Spleen (tissue), 11 donors: ENCODE measurements at regions not wholly inside any gene's neighbourhood (a gene's known extent, or its start where the extent isn't known, plus 50 kb on each side); places are given as distances from the start of the nearest gene placed in this dataset.

Experiments
- DNase-seq: peaks from one replicate; pipeline ENCODE4 v3.0.0-alpha.2; 2020
- H3K27ac ChIP-seq, 8 donors: fragments of 200-600 bp; sonication (generic) in 7 of 8; 1 replicate in 4 of 8; 2 replicates in 4 of 8; pipeline versions ENCODE4 v1.5.0 to v1.8.0; 2016 to 2021; ENCODE audit warnings: inconsistent platforms in 4 of 8, mild to moderate bottlenecking in 4 of 8, moderate library complexity in 1 of 8
- H3K27me3 ChIP-seq, 7 donors: fragments of 200-600 bp; sonication (generic) in 6 of 7; replicated peaks in 1 of 7; 1 replicate in 4 of 7; 2 replicates in 3 of 7; pipeline versions ENCODE4 v1.5.0 to v1.8.0; 2016 to 2021; ENCODE audit warnings: inconsistent platforms in 3 of 7, mild to moderate bottlenecking in 1 of 7
- H3K36me3 ChIP-seq, 6 donors: fragments of 200-600 bp; sonication (generic) in 5 of 6; 1 replicate in 4 of 6; 2 replicates in 2 of 6; pipeline versions ENCODE4 v1.5.0 to v1.8.0; 2016 to 2021; ENCODE audit warnings: inconsistent platforms in 2 of 6
- H3K4me1 ChIP-seq, 6 donors: fragments of 200-600 bp; sonication (generic) in 5 of 6; 1 replicate in 3 of 6; 2 replicates in 3 of 6; pipeline versions ENCODE4 v1.5.0 to v1.8.0; 2016 to 2021; ENCODE audit warnings: inconsistent platforms in 3 of 6
- H3K4me3 ChIP-seq, 8 donors: fragments of 200-600 bp; sonication (generic) in 7 of 8; 1 replicate in 4 of 8; 2 replicates in 4 of 8; pipeline versions ENCODE4 v1.5.0 to v1.8.0; 2016 to 2021; ENCODE audit warnings: inconsistent platforms in 4 of 8, mild to moderate bottlenecking in 4 of 8, moderate library complexity in 2 of 8
- H3K9me3 ChIP-seq, 8 donors: fragments of 200-600 bp; sonication (generic) in 7 of 8; 1 replicate in 4 of 8; 2 replicates in 4 of 8; pipeline versions ENCODE4 v1.5.0 to v1.8.0; 2016 to 2021; ENCODE audit warnings: inconsistent platforms in 4 of 8
- CTCF ChIP-seq, 11 experiments: fragments of 200-600 bp in 7 of 11; fragments of 450-650 bp in 4 of 11; sonication (generic) in 4 of 11; IDR thresholded peaks in 8 of 11; conservative IDR thresholded peaks in 3 of 11; 1 replicate in 7 of 11; 2 replicates in 4 of 11; pipeline versions ENCODE4 v1.4.0 to v1.8.0; 2016 to 2021; ENCODE audit warnings: antibody characterized with exemption in 11 of 11, inconsistent platforms in 4 of 11, mild to moderate bottlenecking in 1 of 11
- POLR2A ChIP-seq, 3 donors: fragments of 450-650 bp; IDR thresholded peaks; one replicate each; pipeline ENCODE4 v1.5.1; 2017; ENCODE audit warnings: antibody characterized with exemption in 3 of 3, mild to moderate bottlenecking in 1 of 3
- POLR2AphosphoS5 ChIP-seq, 3 donors: sonication (generic); formaldehyde crosslinking; IDR thresholded peaks; one replicate each; pipeline ENCODE4 v1.5.1; 2017; ENCODE audit warnings: antibody characterized with exemption in 3 of 3
- WGBS, 5 donors: extraction: QIAGEN DNeasy Blood & Tissue Kit in 3 of 5; methylation state at CpG; one replicate each; pipeline versions ENCODE4 v1.1.5 to v1.1.7; 2013 to 2018; 5-methylcytosine and 5-hydroxymethylcytosine counted together
- intact Hi-C: fragments of 100-400 bp; cut with DNase I; formaldehyde crosslinking; loops from one replicate; pipeline ENCODE4 v1.15.0; 2023; ENCODE audit warnings: low total_unique reads
- donor health status: healthy with polysubstance abuse.
- donor health status: DM: no; HTN: no; CAD: no; lungs with moderate emphysema.
- donor health status: DM: no; HTN: no; CAD: no.
- donor health status: Bipolar disorder and iron deficiency.
- donor health status: healthy.
- donor health status: DM: no; HTN: no; CAD: no.
- donor health status: DM: yes; HTN: yes; CAD: no.

GRCh38 chr22:22400964-22401363 is 107.6 kb downstream of the ZNF280B start:
- intact Hi-C loops, result no loop called here
- no peaks in the 10 kb centered on the region for H3K36me3 ChIP-seq

GRCh38 chr22:22401381-22401780 is 107.2 kb downstream of the ZNF280B start:
- DNase-seq, result no peak
- Histone ChIP-seq H3K4me1 (peaks cover 0 to 12% (median 2%) of the 10 kb centered on the region in 6 donors), H3K9me3 (no peaks in the 10 kb centered on the region), H3K27ac (no peak overlapping the region), H3K4me3 (no peak overlapping the region), H3K27me3 (no peaks in the 10 kb centered on the region), H3K36me3 (no peaks in the 10 kb centered on the region)
- intact Hi-C loops, result no loop called here
- WGBS, 5 donors, result 87 to 100% (median 92%) methylated on average over 1 of the region's 1 CpG
- TF ChIP-seq POLR2A (IDR thresholded peaks at IDR 0.05) (no peak), CTCF (IDR thresholded peaks at IDR 0.05 in 8 of 11, conservative IDR thresholded peaks at IDR 0.05 in 3 of 11) (no peak), POLR2AphosphoS5 (IDR thresholded peaks at IDR 0.05) (no peak)

More at GRCh38 chr22:22400964-22401363, 107.6 kb downstream of the ZNF280B start:
- Histone ChIP-seq H3K27ac (no peak overlapping the region), H3K9me3 (no peaks in the 10 kb centered on the region), H3K27me3 (no peaks in the 10 kb centered on the region), H3K4me1 (peaks cover 0 to 17% (median 4%) of the 10 kb centered on the region in 6 donors), H3K4me3 (no peak overlapping the region)
- 64 to 78% (median 71%) methylated on average over 1 of the region's 1 CpG for WGBS, 5 donors
- no peak for DNase-seq
- TF ChIP-seq POLR2A (IDR thresholded peaks at IDR 0.05) (no peak), POLR2AphosphoS5 (IDR thresholded peaks at IDR 0.05) (no peak), CTCF (IDR thresholded peaks at IDR 0.05 in 8 of 11, conservative IDR thresholded peaks at IDR 0.05 in 3 of 11) (no peak)

GRCh38 chr22:22403306-22403705 is 105.2 kb downstream of the ZNF280B start:
- no peak for DNase-seq
- no peaks in the 10 kb centered on the region for H3K9me3 ChIP-seq
- no peak overlapping the region for H3K27ac ChIP-seq
- peaks cover 0 to 12% (median 2%) of the 10 kb centered on the region in 6 donors for H3K4me1 ChIP-seq
- no peak overlapping the region for H3K4me3 ChIP-seq
- peaks cover 0 to under 1% (median 0%) of the 10 kb centered on the region in 7 donors for H3K27me3 ChIP-seq
- no peak for TF ChIP-seq CTCF (IDR thresholded peaks at IDR 0.05 in 8 of 11, conservative IDR thresholded peaks at IDR 0.05 in 3 of 11)
- no peak for TF ChIP-seq POLR2AphosphoS5 (IDR thresholded peaks at IDR 0.05)
- no peak for TF ChIP-seq POLR2A (IDR thresholded peaks at IDR 0.05)
- 59 to 75% (median 68%) methylated on average over 6 of the region's 6 CpGs for WGBS, 5 donors
- intact Hi-C loops, result no loop called here
- H3K36me3 ChIP-seq, result no peaks in the 10 kb centered on the region

GRCh38 chr22:22403771-22404170 is 104.8 kb downstream of the ZNF280B start:
- peaks cover 0 to 5% (median 0%) of the 10 kb centered on the region in 7 donors for H3K27me3 ChIP-seq
- no peaks in the 10 kb centered on the region for H3K36me3 ChIP-seq
- intact Hi-C loops, result no loop called here
- H3K4me3 ChIP-seq, result no peak overlapping the region
- H3K4me1 ChIP-seq, result peaks cover 0 to 12% (median 2%) of the 10 kb centered on the region in 6 donors
- DNase-seq, result no peak
- no peak overlapping the region for H3K27ac ChIP-seq
- WGBS, 5 donors, result 71 to 81% (median 77%) methylated on average over 4 of the region's 4 CpGs
- H3K9me3 ChIP-seq, result no peaks in the 10 kb centered on the region
- no peak for TF ChIP-seq CTCF (IDR thresholded peaks at IDR 0.05 in 8 of 11, conservative IDR thresholded peaks at IDR 0.05 in 3 of 11)
- no peak for TF ChIP-seq POLR2AphosphoS5 (IDR thresholded peaks at IDR 0.05)
- TF ChIP-seq POLR2A (IDR thresholded peaks at IDR 0.05), result no peak
